ENCODE measurements at regions not wholly inside any gene's neighbourhood (a gene's known extent, or its start where the extent isn't known, plus 50 kb on each side); places are given as distances from the start of the nearest gene placed in this dataset.

- Histone ChIP-seq H2BK15ac (ENCODE audit: low read depth, low read length) (no peak overlapping the region), H4K5ac (ENCODE audit: insufficient read length, low read depth, low read length) (no peak overlapping the region), H4K91ac (ENCODE audit: insufficient read length, low read depth, low read length) (no peak overlapping the region), H3K23me2 (ENCODE audit: insufficient read length, low read depth, low read length, poor library complexity, severe bottlenecking) (no peaks in the 10 kb centered on the region), H4K20me1 (ENCODE audit: control insufficient read depth, insufficient read depth, insufficient read length) (no peaks in the 10 kb centered on the region), H3K79me1 (ENCODE audit: insufficient read depth, low read depth, low read length, poor library complexity, severe bottlenecking) (no peaks in the 10 kb centered on the region), H3K14ac (ENCODE audit: insufficient read depth, low read length) (no peak overlapping the region), H3K18ac (ENCODE audit: insufficient read length, low read depth, low read length) (no peak overlapping the region), H2BK20ac (ENCODE audit: low read depth, low read length, poor library complexity, severe bottlenecking) (no peak overlapping the region), H3K79me2 (ENCODE audit: insufficient read depth, low read length) (no peaks in the 10 kb centered on the region), H2BK5ac (ENCODE audit: insufficient read length, low read length) (no peak overlapping the region), H3K27me3 (ENCODE audit: insufficient read depth, low read length) (no peaks in the 10 kb centered on the region), H4K8ac (replicated peaks; ENCODE audit: insufficient read length, low read depth, low read length) (no peak overlapping the region), H3K4me1 (ENCODE audit: insufficient read depth, low read length) (no peaks in the 10 kb centered on the region), H3K4ac (ENCODE audit: low read depth, low read length) (no peak overlapping the region), H2AFZ (ENCODE audit: low read length) (no peak overlapping the region), H3K23ac (ENCODE audit: insufficient read length, low read depth, low read length) (no peak overlapping the region), H3T11ph (ENCODE audit: low read length) (no peak overlapping the region), H2BK120ac (ENCODE audit: low read depth, low read length, poor library complexity, severe bottlenecking) (no peak overlapping the region), H3K56ac (ENCODE audit: insufficient read length, low read depth, low read length) (no peak overlapping the region), H2BK12ac (ENCODE audit: insufficient read length, low read depth, low read length) (no peak overlapping the region), H2AK5ac (ENCODE audit: insufficient read length, low read length) (no peak overlapping the region), H3K4me2 (ENCODE audit: insufficient read depth, insufficient read length, low read length) (no peak overlapping the region), H3K27ac (ENCODE audit: insufficient read length, low read depth, low read length) (no peak overlapping the region), H3K9me3 (ENCODE audit: control insufficient read depth, low read depth, low read length) (no peaks in the 10 kb centered on the region), H3K9ac (ENCODE audit: extremely low read depth, insufficient read length, low read length) (no peak overlapping the region)
- H3K9me3 Mint-ChIP-seq: no peaks in the 10 kb centered on the region
- no peaks in the 10 kb centered on the region for H3K36me3 Mint-ChIP-seq (ENCODE audit: insufficient read depth in 1 of 3, low read depth in 3 of 3)
- H3K27me3 Mint-ChIP-seq (ENCODE audit: low read depth): no peaks in the 10 kb centered on the region
- DNase-seq: no peak
- no peak overlapping the region for H3K4me3 Mint-ChIP-seq
- no peaks in the 10 kb centered on the region; a peak in 1 of 4 replicates for H3K4me1 Mint-ChIP-seq
- H3K27ac Mint-ChIP-seq: no peak overlapping the region
- TF ChIP-seq CTCF (conservative IDR thresholded peaks at IDR 0.05): no peak
- WGBS (ENCODE audit: extremely low coverage, insufficient read length, low lambda C conversion rate): no CpG with 5 or more reads among the region's 1 CpG
Measured at GRCh38 chr2:223232285-223232684, 180.3 kb downstream of the KCNE4 start.

All from H9 (cell line).